Frontal cortex (tissue), 3 donors: ENCODE measurements at regions not wholly inside any gene's neighbourhood (a gene's known extent, or its start where the extent isn't known, plus 50 kb on each side); places are given as distances from the start of the nearest gene placed in this dataset.

Source experiments
- DNase-seq, 2 donors: peaks; one replicate each; pipeline ENCODE4 v3.0.0; 2012; ENCODE audit warnings: low spot score in 2 of 2
- FAIRE-seq: peaks from 2 replicates; lab custom pipeline; 2012; peaks lifted over from hg19 to GRCh38; lab: Jason Lieb, UNC
- donor health status: control.
- donor health status: control.
- donor health status: control.

GRCh38 chr7:25840209-25840792 lies 311.7 kb upstream of the NFE2L3 start:
- DNase-seq (no peak), FAIRE-seq (no peak)

GRCh38 chr7:25841575-25841974 lies 310.4 kb upstream of the NFE2L3 start:
- FAIRE-seq (no peak), DNase-seq (no peak)

DNA sequence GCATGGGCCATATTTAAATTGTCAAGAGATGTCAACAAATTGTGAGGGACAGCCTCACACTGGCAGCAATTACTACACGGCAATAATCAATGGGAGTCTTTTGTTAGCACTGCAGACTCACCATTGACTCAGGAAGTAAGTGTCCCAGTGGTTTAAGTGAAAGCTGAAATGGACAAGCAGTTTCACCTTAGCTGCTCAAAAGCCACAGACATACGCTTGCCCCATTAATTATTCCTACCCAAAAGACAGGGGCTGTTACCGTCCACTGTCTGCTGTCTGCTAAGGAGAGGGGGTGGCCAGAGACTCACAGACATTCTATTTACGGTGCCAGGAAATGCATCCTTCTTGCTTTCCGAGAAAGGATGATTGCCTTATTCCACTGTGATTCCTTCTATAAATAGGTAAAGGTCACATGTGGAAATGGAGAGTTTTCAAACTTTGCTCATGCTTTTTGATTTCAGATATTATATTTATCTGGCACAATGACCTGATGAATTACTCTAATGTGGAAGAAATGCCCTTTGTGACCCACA lies 309.7 kb upstream of the NFE2L3 start:
- FAIRE-seq (no peak), DNase-seq (no peak)

- FAIRE-seq (no peak), DNase-seq (no peak)
These were observed 308.5 kb upstream of the NFE2L3 start for GRCh38 chr7:25843467-25843866.

DNA sequence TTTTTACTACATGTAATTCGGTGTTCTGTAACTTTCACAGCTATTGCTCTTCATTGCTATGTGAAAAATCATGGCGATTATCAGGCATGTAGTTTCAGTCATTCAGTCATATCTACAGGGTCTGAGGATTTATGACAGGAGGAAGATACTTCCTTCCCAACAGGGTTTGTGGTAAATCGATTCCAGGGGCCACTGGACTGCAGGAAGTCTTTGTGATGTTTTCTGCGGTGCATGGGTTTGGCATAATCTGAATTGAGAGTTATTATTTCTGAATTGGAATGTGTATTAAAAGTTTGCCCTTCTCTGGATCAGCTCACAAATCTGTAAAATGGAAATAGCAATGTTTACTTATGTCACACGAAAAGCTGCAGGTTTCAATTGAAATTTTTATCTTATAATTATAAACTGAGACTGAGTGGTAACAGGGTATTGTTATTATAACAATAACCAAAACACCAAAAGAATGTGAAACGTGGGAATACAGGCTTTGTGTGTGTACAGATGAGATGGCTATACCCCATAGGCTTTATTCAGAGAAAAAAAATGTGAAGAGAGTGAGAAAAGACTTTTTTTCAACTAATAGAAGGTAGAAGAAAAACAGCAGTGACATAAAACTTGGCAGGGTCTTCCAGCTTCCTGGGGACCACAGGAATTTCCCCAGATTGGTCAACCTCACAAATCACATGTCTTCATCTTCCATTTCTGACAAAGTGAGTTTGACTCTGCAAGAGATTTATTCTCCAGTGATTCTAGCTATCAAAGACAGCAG lies 307.7 kb upstream of the NFE2L3 start:
- DNase-seq (no peak), FAIRE-seq (no peak)

- DNase-seq: no peak
- no peak for FAIRE-seq
These were observed 306.5 kb upstream of the NFE2L3 start for GRCh38 chr7:25845464-25845863.

- no peak for DNase-seq
These were observed 305.3 kb upstream of the NFE2L3 start for GRCh38 chr7:25846722-25847121.

GRCh38 chr7:25847336-25848070 lies 304.5 kb upstream of the NFE2L3 start:
- FAIRE-seq (no peak), DNase-seq (no peak)

More at GRCh38 chr7:25846722-25847121, 305.3 kb upstream of the NFE2L3 start:
- no peak for FAIRE-seq

DNA sequence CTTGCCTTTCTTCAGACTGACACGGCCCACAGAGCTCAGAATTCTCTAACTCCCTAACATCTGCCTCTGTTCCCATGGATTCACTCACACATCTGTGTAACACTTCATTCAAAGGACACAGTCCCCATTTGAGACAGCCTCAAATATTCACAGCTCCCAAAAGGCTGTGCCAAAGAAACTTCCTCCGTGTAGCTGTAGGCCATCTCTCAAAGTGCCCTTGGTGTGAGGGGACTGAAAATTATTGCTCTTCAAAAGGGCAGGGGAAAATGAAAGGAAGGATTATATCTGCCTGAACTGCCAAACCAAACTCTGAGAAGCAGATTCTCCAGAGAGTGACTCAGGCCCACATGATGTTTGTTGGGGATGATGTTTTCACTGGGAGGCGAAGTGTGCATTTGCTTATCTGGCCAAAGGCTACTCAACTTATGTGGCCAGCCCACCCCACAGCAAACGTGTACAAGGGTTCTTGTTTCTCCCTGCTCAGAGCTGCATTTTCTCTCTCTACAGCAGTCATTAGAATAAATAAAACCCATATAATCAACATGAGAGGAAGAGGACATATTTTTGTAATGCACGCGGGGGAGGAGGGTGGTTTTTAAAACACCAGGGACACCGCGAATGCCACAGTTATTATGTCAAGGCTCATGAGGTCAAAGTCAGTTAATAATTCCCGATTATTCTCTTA lies 302.4 kb upstream of the NFE2L3 start:
- DNase-seq (no peak), FAIRE-seq (no peak)

DNA sequence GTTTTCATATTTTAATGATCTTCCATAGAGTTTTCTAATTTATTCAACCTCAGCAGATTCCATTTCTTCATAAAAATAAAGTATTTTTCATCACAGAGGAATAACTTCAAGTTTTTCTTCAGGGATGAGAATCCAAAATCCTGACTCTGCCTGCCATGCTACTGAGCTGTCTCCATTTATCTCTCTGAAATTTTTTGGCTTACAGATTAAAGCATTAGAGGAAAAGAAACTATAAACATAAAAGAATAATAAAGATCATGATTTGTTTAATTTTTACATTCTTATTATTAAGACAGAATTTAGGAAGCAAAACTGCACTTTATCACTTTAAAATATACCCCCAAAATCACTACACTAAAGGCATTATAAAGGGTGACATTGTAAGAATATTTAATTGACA lies 301.8 kb upstream of the NFE2L3 start:
- DNase-seq (no peak), FAIRE-seq (no peak)

GRCh38 chr7:25850735-25851134 lies 301.3 kb upstream of the NFE2L3 start:
- no peak for DNase-seq
- no peak for FAIRE-seq

DNA sequence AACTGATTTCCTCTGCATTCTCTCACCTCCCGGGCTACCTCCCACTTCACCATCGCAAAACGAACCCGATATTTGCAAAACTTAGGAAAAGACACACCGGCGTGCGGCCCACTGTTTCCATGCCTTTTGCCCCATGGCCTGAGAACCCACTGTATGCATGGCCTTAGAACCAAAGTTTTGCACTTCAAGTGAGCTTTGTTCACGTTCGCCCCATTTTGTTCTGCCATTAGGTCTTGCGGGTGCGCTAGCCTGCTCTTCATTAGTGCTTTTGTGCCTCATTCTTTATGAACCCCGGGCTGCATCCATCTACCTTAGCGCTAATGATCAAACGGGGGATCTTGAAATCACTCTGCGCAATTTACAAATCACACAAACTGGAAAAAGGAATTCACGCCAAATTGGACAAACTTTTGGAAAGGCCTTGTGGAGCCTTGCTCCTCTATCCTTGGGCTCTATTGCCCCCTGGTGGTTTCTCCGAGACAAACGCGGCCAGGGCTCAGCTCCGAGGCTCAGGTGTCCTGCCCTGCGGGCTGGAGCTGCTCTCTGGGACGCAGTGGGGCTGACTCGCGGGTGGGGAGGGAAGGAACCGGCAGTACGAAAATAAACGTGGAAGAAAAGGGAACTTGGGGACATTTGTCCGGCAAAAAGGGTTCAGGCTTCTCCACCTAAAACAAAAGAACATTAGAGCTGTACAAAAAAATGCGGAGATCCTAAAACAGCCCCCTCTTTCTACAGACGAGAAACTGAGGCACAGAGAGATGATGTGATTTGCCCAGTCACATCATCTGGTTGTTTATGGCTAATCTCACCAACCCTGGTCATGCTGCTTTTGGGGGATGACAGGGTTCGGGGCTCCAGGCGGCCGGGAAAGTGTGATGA lies 300.4 kb upstream of the NFE2L3 start:
- peak; percentile 26 for FAIRE-seq

GRCh38 chr7:25852211-25852938 lies 299.6 kb upstream of the NFE2L3 start:
- FAIRE-seq (no peak), DNase-seq (no peak)

More for the DNA sequence above, 300.4 kb upstream of the NFE2L3 start:
- peak; percentile 65 to 70 for DNase-seq

DNA sequence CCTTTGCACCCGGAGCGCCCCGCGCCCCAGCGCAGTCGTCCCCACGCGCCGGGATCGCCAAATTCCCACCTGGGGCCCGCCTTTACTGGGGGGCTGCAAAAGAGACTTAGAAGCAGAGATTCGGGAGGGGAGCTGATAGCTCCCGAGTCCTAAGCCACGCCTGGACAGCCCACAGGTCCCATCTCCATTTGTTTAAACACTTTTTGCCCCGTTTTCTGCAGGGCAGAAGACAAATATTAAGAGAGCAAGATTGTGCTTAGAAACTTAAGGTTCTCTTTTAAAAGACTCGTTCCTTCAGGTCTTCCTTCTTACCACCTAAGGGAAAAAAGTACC lies 299.1 kb upstream of the NFE2L3 start:
- DNase-seq (no peak), FAIRE-seq (no peak)

GRCh38 chr7:25853314-25853713 lies 298.7 kb upstream of the NFE2L3 start:
- no peak for FAIRE-seq
- no peak for DNase-seq

GRCh38 chr7:25854059-25854458 lies 297.9 kb upstream of the NFE2L3 start:
- DNase-seq: no peak

DNA sequence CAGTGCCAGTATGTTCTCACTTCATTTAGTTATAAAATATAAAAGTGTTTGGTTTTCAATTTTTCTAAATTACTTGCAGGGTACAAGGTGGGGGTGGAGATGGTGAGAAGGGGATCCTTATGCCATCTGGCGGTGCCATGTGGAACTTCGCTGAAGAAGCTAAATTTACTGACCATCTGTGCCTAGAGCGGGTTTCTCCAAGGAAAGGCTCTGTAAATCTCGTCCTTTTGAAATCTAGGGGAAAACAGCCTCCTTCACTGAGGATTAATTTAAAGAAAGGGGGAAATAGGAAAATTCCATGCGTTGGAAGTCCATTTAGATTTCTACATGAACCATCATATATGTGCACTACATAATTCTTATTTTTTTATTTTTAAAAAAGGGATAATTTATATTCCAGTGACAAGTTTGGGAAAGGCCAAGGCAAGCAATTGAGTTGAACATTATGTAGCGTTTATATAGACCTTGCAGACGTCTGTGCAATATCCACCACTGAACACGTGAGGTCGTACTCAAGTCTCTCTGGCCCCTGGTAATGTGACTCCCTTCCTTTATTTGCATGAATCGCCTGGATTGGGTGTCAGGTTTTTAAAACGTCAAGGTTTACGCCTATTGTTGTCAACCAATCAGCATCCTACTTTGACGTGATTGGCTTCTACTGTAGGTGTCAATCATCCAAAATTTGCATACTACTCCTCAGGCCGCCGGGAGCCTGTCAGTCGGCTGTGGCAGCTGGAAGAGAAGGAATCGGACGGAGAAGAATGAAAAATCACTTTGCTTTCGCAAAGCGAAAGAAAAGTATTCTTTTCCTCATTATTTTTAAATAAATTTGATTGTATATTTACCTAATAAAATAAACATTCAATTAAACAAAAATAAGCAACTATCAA lies 297.1 kb upstream of the NFE2L3 start:
- no peak for FAIRE-seq
- peak in 1 of 2 donors; percentile 58 for DNase-seq

More at GRCh38 chr7:25854059-25854458, 297.9 kb upstream of the NFE2L3 start:
- no peak for FAIRE-seq
